NOMO-1 treated with DMSO at 0.1 percent for 48 hours (cell line): ENCODE measurements at regions not wholly inside any gene's neighbourhood (a gene's known extent, or its start where the extent isn't known, plus 50 kb on each side); places are given as distances from the start of the nearest gene placed in this dataset.
"Not testable (repeated sequence)": the region's sequence is repeated elsewhere in the genome, so short reads cannot be mapped to it uniquely, and the experiment has no call there.

ENCODE experiments used
- DNase-seq: peaks from one replicate; lab custom pipeline; 2025; ENCODE audit not compliant: unreplicated experiment; lab: John Stamatoyannopoulos, UW

DNA sequence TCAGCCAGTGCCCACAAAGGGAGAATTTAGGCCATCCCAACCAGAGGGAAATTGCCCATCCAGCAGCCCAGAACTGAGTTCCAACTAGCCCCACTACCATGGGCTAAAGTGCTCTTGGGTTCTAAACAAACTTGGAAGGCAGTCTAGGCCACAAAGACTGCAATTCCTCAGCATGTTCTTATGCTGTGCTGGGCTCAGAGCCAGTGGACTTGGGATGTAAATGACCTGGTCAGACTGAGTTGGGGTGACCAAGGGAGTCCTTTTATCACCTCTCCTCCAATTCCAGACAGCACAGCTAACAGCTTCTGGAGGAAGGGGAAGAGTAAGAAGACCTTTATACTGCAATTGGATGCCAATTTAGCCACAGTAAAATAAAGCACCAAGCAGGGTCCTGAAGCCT, 607.2 kb upstream of the KCND2 start:
- DNase-seq, result no peak

DNA sequence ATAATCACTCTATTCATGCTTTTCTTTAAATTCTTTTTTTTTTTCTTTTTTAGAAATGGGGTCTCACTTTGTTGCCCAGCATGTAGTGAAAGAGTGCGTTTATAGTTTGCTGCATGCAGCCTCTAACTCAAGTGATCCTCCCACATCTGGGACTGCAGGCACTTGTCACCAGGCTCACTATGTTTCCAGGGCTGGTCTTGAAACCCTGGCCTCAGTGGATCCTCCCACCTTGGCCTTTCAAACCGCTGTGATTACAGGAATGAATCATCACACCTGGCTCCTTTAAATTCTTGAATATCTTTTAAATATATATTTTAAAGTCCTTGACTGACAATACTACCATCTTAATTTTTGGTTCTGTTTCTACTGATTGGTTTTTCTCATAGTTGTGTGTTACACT, 591.6 kb upstream of the KCND2 start:
- no peak for DNase-seq

DNA sequence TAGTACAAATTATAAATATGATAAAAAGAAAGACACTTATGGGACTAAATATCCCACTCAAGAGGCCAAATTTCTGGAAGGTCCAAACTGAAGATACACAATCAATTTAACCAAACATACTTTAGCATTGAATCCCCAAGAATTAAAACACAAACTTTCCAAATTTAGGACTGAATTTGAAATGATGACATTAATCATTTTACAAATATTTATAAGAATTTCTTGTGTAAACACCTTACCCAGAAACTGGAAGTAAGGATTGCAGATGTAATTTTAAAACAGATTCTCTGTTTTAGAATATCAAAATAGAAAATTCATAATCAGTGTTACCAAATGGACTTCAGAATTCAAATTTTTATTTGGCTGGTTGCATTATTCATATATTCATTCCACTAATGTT, 588.2 kb upstream of the KCND2 start:
- DNase-seq, result no peak

DNA sequence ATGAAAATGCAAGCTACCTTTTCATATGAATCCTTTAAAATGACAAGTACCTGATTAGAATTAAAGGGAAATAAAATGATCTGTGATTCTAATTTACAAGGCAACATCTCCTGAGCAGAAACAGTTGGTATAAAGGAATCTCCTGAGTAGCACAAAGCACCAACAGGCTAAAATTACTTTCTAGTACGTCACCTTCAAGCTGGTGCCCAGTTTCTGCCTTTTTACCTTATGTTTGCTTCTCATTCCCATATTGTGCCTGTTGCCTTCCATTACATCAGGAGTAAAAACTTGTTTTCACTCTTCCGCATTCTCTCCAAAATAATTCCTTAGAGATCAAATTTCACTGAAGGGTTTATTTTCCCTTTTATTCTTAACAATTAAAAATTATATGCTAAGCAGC, 587.1 kb upstream of the KCND2 start:
- no peak for DNase-seq

- no peak for DNase-seq
Observed at GRCh38 chr7:119688831-119689230, 584.1 kb upstream of the KCND2 start.

DNA sequence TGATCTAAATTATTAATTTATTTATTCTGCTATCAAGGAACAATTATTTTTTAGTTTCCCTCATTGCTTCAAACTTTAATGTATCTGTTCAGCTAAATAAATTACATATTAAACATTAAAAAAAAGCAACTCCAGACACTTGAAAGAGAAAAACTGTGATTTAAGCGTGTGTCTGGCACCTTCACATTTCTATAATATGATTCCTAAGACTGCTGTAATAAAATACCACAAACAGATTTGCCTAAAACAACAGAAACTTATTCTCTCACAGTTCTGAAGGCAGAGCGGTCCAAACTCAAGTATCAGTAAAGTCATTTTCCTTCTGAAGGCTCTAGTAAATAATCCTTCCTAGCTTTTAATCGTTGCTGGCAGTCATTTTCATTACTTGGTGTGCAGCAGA, 580.4 kb upstream of the KCND2 start:
- DNase-seq, result no peak

DNA sequence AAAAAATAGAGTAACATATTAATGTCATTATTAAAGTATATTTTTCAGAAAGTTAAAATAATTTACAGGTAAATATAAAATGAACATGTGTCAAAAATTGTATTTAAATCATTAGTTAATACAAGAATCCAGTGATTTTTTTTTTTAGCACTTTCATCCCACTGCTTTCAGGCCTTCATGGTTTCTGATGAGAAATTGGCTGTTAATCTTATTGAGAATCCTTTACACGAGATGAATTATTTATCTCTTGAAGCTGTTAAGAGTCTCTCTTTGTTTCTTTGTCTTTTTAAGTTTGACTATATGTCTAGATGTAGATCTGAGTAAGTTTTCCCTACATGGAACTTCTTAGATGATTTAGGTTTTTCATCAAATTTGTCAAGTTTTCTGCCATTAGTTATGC, 578.5 kb upstream of the KCND2 start:
- DNase-seq, result no peak

DNA sequence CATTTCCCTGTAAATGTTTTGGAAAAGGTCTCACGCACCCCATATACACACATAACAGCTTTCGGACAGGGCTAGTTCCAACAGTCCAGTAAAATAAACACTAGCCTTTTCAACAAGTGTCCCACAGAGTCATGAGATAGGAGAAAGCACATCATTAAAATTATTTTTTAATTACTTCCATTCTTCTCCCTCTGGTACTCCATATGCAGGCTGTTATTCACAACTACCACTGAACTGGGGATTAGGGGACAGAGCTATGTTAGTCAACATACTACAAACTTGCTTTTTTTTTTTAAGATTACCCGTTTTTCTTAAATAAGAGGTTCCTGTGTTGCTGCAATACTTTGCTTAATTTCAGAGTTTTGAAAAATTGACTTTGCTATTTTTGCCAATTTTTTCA, 576.6 kb upstream of the KCND2 start:
- no peak for DNase-seq

DNA sequence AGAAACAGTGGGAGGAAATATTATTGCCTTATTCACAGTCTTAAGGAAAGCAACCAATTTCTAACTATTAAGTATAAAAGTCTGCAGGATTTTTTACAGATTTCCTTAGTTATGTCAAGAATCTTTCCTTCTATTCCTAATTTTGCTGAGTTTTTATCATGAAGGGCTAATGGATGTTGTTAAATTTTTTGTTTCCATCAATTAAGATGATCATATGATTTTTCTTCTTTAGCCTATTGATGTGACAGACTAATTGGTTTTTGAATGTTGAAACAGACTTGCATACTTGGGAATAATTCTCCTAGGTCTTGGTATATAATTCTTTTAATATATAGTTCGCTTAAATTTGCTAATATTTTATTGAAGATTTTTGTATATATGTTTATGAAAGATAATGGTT, 569.1 kb upstream of the KCND2 start:
- no peak for DNase-seq

- DNase-seq, result no peak
Observed at GRCh38 chr7:119706608-119707007, 566.4 kb upstream of the KCND2 start.

DNA sequence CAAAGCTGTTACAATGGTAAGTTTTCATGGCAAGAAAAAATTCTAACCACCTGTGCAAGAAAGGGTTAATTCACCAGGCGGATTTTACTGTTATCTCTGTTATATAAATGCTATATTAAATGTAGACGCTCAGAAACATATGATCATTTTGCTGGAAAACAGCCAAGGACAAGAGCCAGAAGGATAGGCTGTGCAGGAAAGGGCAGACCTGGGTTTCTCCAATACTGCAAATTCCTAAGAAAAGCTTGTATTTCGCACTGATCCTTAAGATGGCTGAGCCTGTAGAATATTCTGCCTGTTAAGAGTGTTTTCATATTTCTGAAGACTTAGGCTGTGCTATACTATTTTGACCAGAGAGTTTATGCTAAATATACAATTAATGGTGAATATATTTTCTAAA, 564.1 kb upstream of the KCND2 start:
- no peak for DNase-seq

DNA sequence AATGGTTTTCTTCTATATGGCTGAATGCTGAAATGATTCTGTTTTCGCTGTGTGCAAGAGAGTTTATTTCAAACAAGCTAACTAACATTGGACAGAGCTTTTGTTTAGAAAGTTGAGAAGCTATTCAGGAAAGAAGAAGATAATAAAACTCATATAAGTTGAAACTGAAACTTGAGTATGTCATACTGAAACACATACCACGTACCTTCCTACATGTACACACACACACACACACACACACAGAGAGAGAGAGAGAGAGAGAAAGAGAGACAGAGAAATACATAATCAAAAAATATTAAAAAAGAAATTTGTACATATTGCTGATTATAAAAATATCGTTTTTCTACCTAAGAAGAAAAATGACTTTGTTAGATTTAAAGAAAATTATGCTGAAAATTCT, 561.9 kb upstream of the KCND2 start:
- DNase-seq, result no peak

DNA sequence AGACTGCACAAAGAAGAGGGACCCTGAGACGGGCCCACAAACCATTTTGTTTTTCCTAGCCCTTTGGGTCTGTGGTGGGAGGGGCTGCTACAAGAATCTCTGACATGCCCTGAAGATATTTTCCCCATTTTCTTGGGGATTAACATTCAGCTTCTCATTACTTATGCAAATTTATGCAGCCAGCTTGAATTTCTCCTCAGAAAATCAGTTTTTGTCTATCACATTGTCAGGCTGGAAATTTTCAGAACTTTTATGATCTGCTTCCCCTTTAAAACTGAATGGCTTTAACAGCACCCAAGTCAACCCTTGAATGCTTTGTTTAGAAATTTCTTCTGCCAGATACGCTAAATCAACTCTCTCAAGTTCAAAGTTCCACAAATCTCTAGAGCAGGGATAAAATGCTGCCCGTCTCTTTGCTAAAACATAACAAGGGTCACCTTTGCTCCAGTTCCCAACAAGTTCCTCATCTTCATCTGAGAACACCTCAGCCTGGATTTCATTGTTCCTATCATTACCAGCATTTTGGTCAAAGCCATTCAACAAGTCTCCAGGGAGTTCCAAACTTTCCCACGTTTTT, 560.0 kb upstream of the KCND2 start:
- DNase-seq, result no peak

- no peak for DNase-seq
Observed at GRCh38 chr7:119713606-119714005, 559.4 kb upstream of the KCND2 start.

DNA sequence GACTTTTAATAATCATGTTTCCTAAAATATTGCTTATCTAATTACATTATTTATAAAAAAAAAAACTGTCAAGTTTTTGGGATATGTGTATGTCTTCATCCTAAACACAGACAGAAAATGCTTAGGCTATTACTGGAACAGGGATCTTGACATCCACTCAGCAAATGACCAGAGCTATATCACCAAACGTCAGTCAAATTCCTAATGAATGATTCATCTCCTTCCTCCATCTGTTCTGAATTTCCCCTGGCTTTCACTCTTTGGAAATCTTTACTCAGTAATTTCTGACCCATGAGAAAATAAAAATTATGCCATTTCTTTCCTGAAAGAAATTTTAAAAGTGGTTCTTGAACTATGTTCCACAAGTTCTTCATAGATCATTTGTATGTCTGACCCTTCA, 552.4 kb upstream of the KCND2 start:
- DNase-seq, result no peak

- DNase-seq, result no peak
Observed at GRCh38 chr7:119724041-119724792, 548.8 kb upstream of the KCND2 start.

- no peak for DNase-seq
Observed at GRCh38 chr7:119733127-119733879, 539.7 kb upstream of the KCND2 start.

- DNase-seq, result no peak
Observed at GRCh38 chr7:119737390-119737789, 535.6 kb upstream of the KCND2 start.

GRCh38 chr7:119745280-119745679, 527.7 kb upstream of the KCND2 start:
- DNase-seq, result not testable (repeated sequence)

DNA sequence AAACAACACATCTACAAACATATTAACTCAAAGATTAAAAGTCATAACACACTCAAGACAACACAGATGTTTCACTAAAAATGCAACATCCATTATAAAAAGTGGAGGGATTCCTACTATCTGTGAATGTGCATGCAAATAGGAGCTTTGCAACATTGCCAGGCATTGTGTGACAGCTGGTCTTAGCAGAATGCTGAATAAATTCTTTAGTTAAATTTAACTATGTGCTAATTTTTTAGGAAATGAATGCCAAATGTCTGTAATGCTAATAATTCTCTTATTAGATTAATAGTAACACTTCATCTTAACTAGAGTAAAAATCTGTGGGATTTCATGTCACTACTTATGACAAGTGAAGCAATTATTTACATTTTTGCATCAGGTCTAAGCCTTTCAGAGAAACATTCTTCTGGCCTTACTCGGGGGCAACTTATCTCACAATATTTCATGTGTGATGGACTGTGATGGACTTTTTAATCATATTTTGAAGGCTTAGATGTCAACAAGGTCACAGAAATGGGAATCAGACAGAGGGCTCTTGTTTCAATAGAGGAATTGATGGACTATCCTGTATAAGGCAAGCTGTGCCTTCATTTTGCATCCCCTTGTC, 524.6 kb upstream of the KCND2 start:
- no peak for DNase-seq

GRCh38 chr7:119748991-119749390, 524.0 kb upstream of the KCND2 start:
- no peak for DNase-seq

DNA sequence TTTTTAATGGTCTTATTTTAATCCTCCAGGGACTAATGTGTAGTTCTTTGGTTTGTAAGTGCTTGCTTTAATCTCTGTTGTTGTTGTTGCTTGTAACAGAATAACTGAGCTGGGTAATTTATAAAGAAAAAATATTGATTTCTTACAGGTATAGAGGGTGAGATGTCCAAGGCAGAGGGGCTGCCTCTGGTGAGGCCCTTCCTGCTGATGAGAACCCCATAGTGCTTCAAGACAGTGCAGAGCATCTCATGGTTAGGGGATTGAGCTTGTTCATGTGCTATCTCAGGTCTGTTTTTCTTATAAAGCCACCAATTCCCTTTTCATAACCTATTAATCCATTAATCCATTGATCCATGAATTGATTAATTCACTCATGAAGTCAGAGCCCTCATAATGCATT, 516.3 kb upstream of the KCND2 start:
- no peak for DNase-seq
